B cell (primary cell): ENCODE measurements at regions not wholly inside any gene's neighbourhood (a gene's known extent, or its start where the extent isn't known, plus 50 kb on each side); places are given as distances from the start of the nearest gene placed in this dataset.

Experiments
- ATAC-seq: fragments of 200-7000 bp; cut with Tn5 transposase; one replicate; pipeline ENCODE4 v1.10.0; 2021; ENCODE audit warnings: low read depth, mild to moderate bottlenecking, moderate number of reproducible peaks, moderate library complexity
- CTCF ChIA-PET: fragments of 350-600 bp; sonication (Branson Sonifier 250); formaldehyde crosslinking; loops from one replicate; lab custom pipeline; 2021; ENCODE audit warnings: antibody characterized with exemption, inconsistent platforms; lab: Charles Lee
- POLR2A ChIA-PET: fragments of 350-600 bp; sonication (Branson Sonifier 250); formaldehyde crosslinking; loops from one replicate; lab custom pipeline; 2021; ENCODE audit warnings: antibody characterized with exemption; lab: Charles Lee
- DNase-seq: peaks from one replicate; pipeline ENCODE4 v3.0.0; 2013
- H2AFZ ChIP-seq: 2 replicates; pipeline ENCODE4 v1.6.1; 2012; ENCODE audit warnings: mild to moderate bottlenecking, low read depth, low read length; ENCODE audit not compliant: insufficient read depth, poor library complexity, severe bottlenecking
- H3K27ac ChIP-seq, 2 donors: 1 replicate in 1 of 2; 2 replicates in 1 of 2; pipeline ENCODE4 v1.5.1; 2012 to 2013; ENCODE audit warnings: low read length in 2 of 2, mild to moderate bottlenecking in 2 of 2, moderate library complexity in 1 of 2
- H3K27me3 ChIP-seq, 4 experiments: fragments of 200-600 bp in 1 of 4; sonication (generic) in 1 of 4; replicated peaks in 1 of 4; 1 replicate in 2 of 4; 2 replicates in 2 of 4; pipeline versions ENCODE4 v1.6.1 to v1.7.0; 2013 to 2016; ENCODE audit warnings: low read length in 3 of 4, mild to moderate bottlenecking in 2 of 4, mixed read lengths in 1 of 4, moderate library complexity in 1 of 4; ENCODE audit not compliant: insufficient read depth in 4 of 4, control insufficient read depth in 3 of 4; ENCODE audit errors: control extremely low read depth in 1 of 4
- H3K36me3 ChIP-seq, 2 experiments: replicated peaks in 1 of 2; 1 replicate in 1 of 2; 2 replicates in 1 of 2; pipeline versions ENCODE4 v1.6.1 to v1.7.1; 2013; ENCODE audit warnings: low read length in 1 of 2; ENCODE audit not compliant: insufficient read depth in 2 of 2, control insufficient read depth in 1 of 2; ENCODE audit errors: control extremely low read depth in 1 of 2, extremely low read depth in 1 of 2
- H3K4me1 ChIP-seq, 2 donors: fragments of 200-600 bp in 1 of 2; sonication (generic) in 1 of 2; 1 replicate in 1 of 2; 2 replicates in 1 of 2; pipeline versions ENCODE4 v1.5.1 to v1.6.1; 2013 to 2017; ENCODE audit warnings: low read length in 2 of 2; ENCODE audit not compliant: control insufficient read depth in 2 of 2, insufficient read depth in 2 of 2
- H3K4me2 ChIP-seq: replicated peaks from 2 replicates; pipeline ENCODE3; 2012; ENCODE audit warnings: mild to moderate bottlenecking, low read depth, low read length; ENCODE audit not compliant: poor library complexity, severe bottlenecking
- H3K4me3 ChIP-seq, 5 experiments: fragments of 200-600 bp in 1 of 5; sonication (generic) in 1 of 5; 1 replicate in 3 of 5; 2 replicates in 2 of 5; pipeline versions ENCODE4 v1.5.1 to v1.7.0; 2011 to 2016; ENCODE audit warnings: low read length in 4 of 5, mild to moderate bottlenecking in 4 of 5, low read depth in 2 of 5, control low read depth in 1 of 5, moderate library complexity in 1 of 5; ENCODE audit not compliant: insufficient read depth in 1 of 5; ENCODE audit errors: control extremely low read depth in 1 of 5, extremely low read depth in 1 of 5
- H3K79me2 ChIP-seq: fragments of 200-600 bp; sonication (generic); one replicate; pipeline ENCODE4 v1.6.0; 2016; ENCODE audit warnings: low read length; ENCODE audit not compliant: control insufficient read depth, insufficient read depth
- H3K9ac ChIP-seq: fragments of 200-600 bp; sonication (generic); 2 replicates; pipeline ENCODE4 v1.6.1; 2017; ENCODE audit warnings: mild to moderate bottlenecking, low read length, moderate library complexity
- H3K9me3 ChIP-seq, 3 donors: one replicate each; pipeline versions ENCODE4 v1.6.1 to v1.7.1; 2013; ENCODE audit warnings: low read length in 2 of 3; ENCODE audit not compliant: control insufficient read depth in 2 of 3, insufficient read depth in 1 of 3; ENCODE audit errors: control extremely low read depth in 1 of 3
- H4K20me1 ChIP-seq: 2 replicates; pipeline ENCODE4 v1.6.0; 2012; ENCODE audit warnings: mild to moderate bottlenecking, low read length; ENCODE audit not compliant: insufficient read depth, control insufficient read depth, poor library complexity, severe bottlenecking
- H3K27ac Mint-ChIP-seq: one replicate; pipeline ENCODE4 v1.8.0; 2021; ENCODE audit warnings: mixed read lengths
- H3K27me3 Mint-ChIP-seq: one replicate; pipeline ENCODE4 v1.8.0; 2021; ENCODE audit warnings: mixed read lengths
- H3K4me1 Mint-ChIP-seq: one replicate; pipeline ENCODE4 v1.8.0; 2021; ENCODE audit warnings: mixed read lengths
- H3K4me3 Mint-ChIP-seq: one replicate; pipeline ENCODE4 v1.8.0; 2021; ENCODE audit warnings: mixed read lengths
- H3K9me3 Mint-ChIP-seq: one replicate; pipeline ENCODE4 v1.8.0; 2022; ENCODE audit warnings: mixed read lengths; ENCODE audit not compliant: insufficient read depth
- EZH2 ChIP-seq: IDR thresholded peaks from 2 replicates; pipeline ENCODE4 v1.6.1; 2012; ENCODE audit warnings: borderline replicate concordance, low read depth, mild to moderate bottlenecking, moderate library complexity, low read length; ENCODE audit not compliant: insufficient read depth, poor library complexity, severe bottlenecking
- WGBS: methylation state at CpG from one replicate; pipeline ENCODE4 v1.1.5; 2013; ENCODE audit warnings: missing lambda C conversion rate; ENCODE audit not compliant: insufficient coverage; 5-methylcytosine and 5-hydroxymethylcytosine counted together
- intact Hi-C: fragments of 100-400 bp; cut with micrococcal nuclease; formaldehyde crosslinking; loops from one replicate; pipeline ENCODE4 v1.10.0; 2022
- TF ChIP-seq, protein P1 (sequence below): fragments of 200-600 bp; IDR thresholded peaks from one replicate; pipeline ENCODE4 v1.8.0; 2022; ENCODE audit warnings: antibody characterized with exemption, mild to moderate bottlenecking

DNA sequence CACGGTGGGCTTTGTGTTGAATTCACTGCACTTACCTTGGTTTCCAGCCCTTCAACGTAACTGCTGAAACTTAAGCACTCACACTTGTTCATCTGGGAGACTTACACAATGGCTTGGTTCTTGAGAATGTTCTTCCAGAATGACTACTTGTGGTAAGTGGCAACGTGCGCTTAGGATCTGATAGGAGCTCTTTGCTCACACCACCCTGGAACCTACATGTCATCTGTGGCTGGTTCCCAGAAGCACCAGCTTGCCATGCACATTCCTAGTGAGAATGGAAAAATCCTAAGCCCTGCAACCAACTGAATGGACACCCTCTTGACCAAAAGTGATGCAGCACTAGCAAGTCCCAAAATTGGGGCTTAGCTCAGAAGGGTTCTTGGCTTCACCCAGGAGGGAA is 59.0 kb upstream of the FAM181A start:
- Histone ChIP-seq H3K79me2 (no peaks in the 10 kb centered on the region), H3K9ac (no peak overlapping the region), H3K9me3 (peaks cover 0 to 13% (median 0%) of the 10 kb centered on the region in 3 donors), H2AFZ (no peak overlapping the region), H3K27me3 (peaks cover 0 to 4% (median 0%) of the 10 kb centered on the region in 4 experiments), H3K36me3 (no peaks in the 10 kb centered on the region), H3K4me2 (no peak overlapping the region), H3K27ac (no peak overlapping the region), H4K20me1 (no peaks in the 10 kb centered on the region), H3K4me1 (no peaks in the 10 kb centered on the region), H3K4me3 (no peak overlapping the region)
- Mint-ChIP-seq H3K27ac (no peak overlapping the region), H3K27me3 (peaks cover 28% of the 10 kb centered on the region), H3K9me3 (no peaks in the 10 kb centered on the region), H3K4me1 (no peaks in the 10 kb centered on the region), H3K4me3 (no peak overlapping the region)
- 96% methylated on average over 3 of the region's 4 CpGs for WGBS
- no peak for ATAC-seq
- DNase-seq, result no peak
- ChIA-PET POLR2A (no interaction called here), CTCF (interaction anchor here (1.4 kb wide), 1 partner anchor 30 kb away, joined by 3 read pairs; no protein-coding TSS in a partner anchor)
- intact Hi-C loops, result no loop called here
- TF ChIP-seq, protein P1, sequence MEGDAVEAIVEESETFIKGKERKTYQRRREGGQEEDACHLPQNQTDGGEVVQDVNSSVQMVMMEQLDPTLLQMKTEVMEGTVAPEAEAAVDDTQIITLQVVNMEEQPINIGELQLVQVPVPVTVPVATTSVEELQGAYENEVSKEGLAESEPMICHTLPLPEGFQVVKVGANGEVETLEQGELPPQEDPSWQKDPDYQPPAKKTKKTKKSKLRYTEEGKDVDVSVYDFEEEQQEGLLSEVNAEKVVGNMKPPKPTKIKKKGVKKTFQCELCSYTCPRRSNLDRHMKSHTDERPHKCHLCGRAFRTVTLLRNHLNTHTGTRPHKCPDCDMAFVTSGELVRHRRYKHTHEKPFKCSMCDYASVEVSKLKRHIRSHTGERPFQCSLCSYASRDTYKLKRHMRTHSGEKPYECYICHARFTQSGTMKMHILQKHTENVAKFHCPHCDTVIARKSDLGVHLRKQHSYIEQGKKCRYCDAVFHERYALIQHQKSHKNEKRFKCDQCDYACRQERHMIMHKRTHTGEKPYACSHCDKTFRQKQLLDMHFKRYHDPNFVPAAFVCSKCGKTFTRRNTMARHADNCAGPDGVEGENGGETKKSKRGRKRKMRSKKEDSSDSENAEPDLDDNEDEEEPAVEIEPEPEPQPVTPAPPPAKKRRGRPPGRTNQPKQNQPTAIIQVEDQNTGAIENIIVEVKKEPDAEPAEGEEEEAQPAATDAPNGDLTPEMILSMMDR, result no peak
- TF ChIP-seq EZH2, result no peak

DNA sequence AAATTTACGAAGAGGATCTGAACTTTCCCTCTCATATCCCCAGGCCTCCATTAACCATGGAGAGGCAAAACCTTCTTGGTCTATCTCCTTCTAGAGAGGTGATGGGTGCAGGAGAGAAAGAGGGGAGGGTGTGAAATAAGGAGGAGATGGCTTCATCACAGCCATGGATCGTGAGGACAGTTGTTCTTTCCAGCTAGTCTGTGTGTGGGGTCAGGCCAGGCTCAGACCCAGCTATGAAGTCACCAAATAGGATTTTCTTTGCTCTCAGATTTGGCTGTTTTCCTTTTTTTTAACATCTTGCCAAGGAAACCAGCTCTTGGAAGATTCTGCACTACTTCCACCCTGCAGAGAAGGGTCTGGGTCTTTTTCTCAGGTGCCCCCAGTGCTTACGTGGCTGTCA is 64.9 kb upstream of the FAM181A start:
- no peak for ATAC-seq
- Mint-ChIP-seq H3K27ac (no peak overlapping the region), H3K27me3 (peaks cover 10% of the 10 kb centered on the region), H3K4me1 (no peaks in the 10 kb centered on the region), H3K4me3 (no peak overlapping the region), H3K9me3 (no peaks in the 10 kb centered on the region)
- Histone ChIP-seq H2AFZ (no peak overlapping the region), H3K9ac (no peak overlapping the region), H3K27me3 (no peaks in the 10 kb centered on the region), H3K36me3 (no peaks in the 10 kb centered on the region), H3K4me2 (no peak overlapping the region), H3K79me2 (no peaks in the 10 kb centered on the region), H3K27ac (no peak overlapping the region), H4K20me1 (no peaks in the 10 kb centered on the region), H3K4me3 (no peak overlapping the region), H3K9me3 (no peaks in the 10 kb centered on the region), H3K4me1 (no peaks in the 10 kb centered on the region)
- ChIA-PET CTCF (no interaction called here), POLR2A (no interaction called here)
- DNase-seq, result no peak
- intact Hi-C loops, result no loop called here
- no peak for TF ChIP-seq EZH2
- TF ChIP-seq, protein P1, result no peak
- 67% methylated on average over 2 of the region's 3 CpGs for WGBS
